GM18498 (cell line): ENCODE measurements at regions not wholly inside any gene's neighbourhood (a gene's known extent, or its start where the extent isn't known, plus 50 kb on each side); places are given as distances from the start of the nearest gene placed in this dataset.

Experiments
- ATAC-seq: cut with Tn5 transposase; IDR thresholded peaks from one replicate; pipeline ENCODE4 v1.9.1; 2021; ENCODE audit warnings: mild to moderate bottlenecking, moderate library complexity; ENCODE audit not compliant: unreplicated experiment

DNA sequence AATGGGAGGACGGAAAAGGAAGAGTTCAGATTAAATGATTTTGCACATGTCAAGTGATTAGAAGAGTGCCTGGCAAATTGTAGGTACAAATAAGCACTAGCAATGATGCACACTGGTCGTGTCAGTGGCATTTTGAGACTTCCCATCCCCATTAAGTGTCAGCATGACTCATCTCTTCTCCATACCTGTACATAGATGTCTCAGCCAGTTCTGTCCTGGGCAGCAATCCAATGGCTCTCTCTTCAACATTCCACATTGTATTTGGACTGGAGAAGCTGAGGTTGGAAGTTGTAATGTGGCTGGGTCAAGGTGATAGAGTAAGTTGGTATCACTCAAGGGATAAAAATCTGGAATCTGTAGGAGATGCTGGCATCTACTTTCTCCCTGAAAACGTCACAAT lies 742.7 kb downstream of the VRK1 start:
- ATAC-seq = no peak

- no peak for ATAC-seq
Measured at GRCh38 chr14:97543221-97543620, 746.0 kb downstream of the VRK1 start.

GRCh38 chr14:97543816-97544215 lies 746.6 kb downstream of the VRK1 start:
- ATAC-seq = no peak

DNA sequence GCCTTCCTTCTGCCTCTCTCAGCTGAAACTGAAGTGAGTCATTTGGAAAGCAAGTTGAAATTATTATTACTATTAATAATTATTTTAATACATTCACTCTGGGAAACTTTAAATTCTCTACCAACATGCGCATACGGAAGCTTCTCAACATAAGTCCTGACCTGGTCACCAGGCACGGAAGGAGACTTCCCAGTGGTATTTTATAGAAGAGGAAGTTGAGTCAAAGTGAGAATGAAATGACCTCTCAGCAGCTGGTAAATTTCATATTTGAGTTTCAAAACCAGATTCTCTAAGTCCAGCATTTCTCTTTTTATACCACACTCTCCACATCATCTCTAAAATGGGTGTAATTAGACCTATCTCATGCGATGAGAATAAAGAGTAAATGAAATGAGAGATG lies 747.4 kb downstream of the VRK1 start:
- ATAC-seq = no peak

DNA sequence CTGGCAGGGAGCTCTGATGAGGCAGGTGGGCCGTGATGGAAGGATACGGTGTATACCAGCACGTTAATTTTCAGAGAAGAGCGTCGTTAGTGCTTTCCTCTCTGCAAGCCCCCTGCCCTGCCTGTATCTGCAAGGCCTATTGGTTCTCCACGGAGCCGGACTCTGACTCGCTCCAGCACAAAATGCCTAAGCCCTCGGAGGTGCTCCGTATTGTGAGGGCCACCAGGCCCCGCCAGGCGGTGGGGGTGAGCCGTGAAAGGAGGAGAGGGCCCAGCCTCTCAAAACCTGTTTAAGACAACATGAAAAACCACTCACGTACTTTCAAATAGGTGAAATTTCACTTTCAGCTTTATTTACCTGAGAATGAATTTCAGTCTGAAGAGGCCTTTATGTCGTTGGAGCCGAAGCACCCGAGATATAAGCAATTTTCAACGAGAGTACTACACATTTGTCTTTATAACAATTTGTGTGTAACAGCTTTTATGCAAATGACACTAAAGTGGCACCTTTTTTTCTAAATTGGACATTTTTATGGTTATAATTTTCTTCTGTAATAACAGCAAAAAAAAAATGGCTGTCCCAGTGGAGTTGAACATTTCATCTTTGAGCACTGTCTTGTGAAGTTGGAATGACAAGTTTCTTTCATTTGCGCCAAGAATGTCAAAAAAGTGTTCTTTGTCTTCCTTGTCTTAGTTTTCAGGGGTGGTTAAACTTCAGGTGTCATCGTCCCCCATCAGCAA lies 749.5 kb downstream of the VRK1 start:
- no peak for ATAC-seq

GRCh38 chr14:97550463-97550862 lies 753.3 kb downstream of the VRK1 start:
- no peak for ATAC-seq

- ATAC-seq = no peak
Measured at GRCh38 chr14:97554597-97554996, 757.4 kb downstream of the VRK1 start.

DNA sequence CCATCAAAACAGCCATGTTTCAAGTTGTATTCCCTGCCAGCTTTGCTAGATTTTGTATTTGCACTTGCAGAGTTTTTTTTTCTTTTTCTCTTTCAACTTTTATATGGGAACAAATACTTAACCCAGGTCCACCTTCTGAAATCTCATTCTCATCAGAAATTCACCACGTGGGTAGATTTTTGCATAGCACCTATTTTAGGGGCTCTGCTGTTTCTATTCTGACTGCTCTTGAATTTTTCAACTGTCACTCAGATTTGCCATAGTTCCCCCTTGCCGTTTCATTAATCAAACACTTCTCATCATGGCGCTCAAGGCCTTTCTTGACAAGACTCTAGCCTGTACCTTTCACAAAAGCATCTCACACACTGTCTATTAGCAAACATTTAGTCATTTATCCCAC lies 767.2 kb downstream of the VRK1 start:
- ATAC-seq = no peak

DNA sequence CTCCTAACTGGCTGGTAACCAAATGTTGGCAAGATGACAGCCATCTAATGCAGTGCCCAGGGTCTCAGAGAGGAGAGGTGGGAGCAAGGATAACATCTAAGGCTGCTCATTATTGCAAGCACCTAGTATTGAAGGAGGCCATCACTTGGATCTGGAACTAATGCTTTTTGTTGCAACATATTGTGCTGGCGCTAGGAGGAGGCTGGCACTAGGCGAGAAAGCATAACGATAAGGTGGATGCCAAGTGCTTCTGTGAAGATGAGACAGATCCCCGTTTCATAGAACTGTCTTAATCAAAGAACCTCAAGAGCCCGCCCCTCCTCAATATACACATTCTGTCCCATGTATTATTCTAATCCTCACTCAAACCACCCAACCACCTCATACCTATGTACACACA lies 774.0 kb downstream of the VRK1 start:
- no peak for ATAC-seq

- ATAC-seq = no peak
Measured at GRCh38 chr14:97571866-97572555, 774.8 kb downstream of the VRK1 start.

DNA sequence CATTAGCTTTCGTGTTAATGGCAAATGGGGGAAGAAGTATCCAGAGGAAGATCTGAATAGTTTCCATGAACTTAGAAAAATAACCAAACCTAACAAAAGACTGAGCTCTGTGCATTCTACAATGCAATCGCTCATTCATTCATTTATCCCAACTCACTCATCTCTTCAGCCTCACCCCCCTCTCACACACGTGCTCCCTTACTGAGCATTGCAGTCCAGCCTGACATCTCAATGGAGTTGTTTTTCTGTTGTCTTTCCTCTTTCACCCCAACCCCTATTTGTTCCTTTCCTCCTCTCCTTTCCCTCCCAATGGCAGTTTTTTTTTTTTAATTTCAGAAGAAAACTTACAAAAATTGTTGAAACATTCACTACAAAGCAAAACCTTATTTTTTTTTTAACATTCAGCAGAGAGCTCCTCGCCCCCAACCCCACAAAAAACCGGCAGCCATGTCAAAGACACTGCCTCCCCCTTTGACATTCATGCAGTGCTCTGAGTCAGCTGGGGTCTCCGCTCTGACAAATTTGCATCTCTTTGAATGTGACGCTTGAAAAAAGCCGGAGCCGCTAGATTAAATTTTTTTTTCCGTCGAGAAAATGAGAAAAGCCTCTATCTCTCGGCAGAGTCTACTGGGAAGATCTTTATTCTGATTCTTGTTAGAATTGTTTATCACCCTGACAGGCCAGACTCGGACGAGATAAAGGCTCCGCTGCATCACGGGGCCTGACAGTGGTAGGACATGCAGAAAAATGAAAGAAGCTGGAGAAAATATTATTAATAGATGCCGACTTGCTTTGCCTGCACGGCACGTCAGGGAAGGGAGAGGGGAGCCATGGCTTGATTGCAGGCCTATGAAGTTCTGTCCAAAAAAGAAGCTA lies 775.6 kb downstream of the VRK1 start:
- ATAC-seq = no peak

- no peak for ATAC-seq
Measured at GRCh38 chr14:97575677-97576076, 778.5 kb downstream of the VRK1 start.

- no peak for ATAC-seq
Measured at GRCh38 chr14:97578982-97579548, 781.9 kb downstream of the VRK1 start.

DNA sequence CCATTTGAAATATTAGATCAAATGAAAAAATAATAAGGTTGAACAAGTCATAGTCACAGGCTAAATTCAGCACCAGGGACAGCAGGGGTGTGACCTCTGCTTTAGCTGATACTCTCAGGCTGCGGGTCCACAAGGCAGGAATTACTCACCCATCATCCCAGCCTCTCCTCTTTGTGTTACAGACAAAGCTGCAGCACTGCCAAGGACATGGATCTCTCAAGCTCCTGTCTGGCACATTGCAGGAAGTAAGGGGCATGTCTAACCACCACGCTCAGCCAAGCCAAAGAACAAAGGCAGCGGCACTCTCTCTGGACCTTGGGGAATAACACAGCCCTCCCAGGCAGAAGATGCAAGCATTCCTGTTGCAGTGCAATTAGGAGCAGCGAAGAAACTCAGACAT lies 783.8 kb downstream of the VRK1 start:
- no peak for ATAC-seq

- ATAC-seq = no peak
Measured at GRCh38 chr14:97582022-97582421, 784.8 kb downstream of the VRK1 start.

DNA sequence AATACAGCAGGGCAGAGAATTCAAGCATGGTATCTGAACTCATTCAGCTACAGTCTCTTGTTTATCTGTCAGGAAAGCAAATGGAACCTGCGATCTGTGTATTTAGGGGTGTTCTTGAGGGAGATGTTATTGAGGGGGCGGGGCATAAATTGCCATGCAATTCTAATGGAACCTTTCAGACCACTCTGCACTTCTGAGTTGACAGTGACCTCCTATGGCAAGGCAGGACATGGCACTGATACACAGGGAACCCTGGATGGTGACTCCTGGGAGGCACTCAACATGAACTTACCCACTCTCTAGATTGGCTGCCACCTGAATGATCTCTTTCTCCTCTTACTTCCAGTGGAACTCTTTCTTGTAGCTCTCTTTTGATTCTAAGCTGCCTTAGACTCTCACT lies 787.3 kb downstream of the VRK1 start:
- no peak for ATAC-seq

DNA sequence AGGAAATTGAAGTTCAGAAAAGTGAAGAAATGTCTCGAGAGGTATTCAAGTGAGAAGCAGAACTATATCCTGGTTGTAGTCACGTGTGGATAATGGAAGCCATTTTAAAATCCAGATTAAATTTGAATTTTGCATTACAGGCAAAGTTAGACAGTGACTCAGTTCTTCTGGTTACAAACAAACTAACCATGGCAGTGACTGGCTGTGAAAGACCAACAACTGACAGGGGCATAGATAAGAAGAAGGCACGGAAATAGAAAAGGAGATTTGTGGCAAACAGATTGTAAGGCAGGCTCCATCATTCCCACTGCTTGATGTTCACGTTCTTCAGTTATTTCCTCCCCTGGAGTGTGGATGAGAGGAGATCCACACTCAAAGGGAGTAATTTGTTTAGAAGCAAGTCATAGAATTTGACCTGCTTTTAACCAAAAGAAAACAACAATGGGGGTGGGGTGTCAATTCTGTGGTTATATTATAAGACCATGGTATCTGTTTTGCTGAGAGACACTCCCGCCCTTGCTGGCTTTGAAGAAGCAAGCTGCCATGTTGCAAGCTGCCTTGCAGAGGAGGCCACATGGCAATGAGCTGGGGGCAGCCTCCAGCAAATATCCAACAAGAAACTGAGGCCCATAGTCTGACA lies 795.3 kb downstream of the VRK1 start:
- no peak for ATAC-seq

DNA sequence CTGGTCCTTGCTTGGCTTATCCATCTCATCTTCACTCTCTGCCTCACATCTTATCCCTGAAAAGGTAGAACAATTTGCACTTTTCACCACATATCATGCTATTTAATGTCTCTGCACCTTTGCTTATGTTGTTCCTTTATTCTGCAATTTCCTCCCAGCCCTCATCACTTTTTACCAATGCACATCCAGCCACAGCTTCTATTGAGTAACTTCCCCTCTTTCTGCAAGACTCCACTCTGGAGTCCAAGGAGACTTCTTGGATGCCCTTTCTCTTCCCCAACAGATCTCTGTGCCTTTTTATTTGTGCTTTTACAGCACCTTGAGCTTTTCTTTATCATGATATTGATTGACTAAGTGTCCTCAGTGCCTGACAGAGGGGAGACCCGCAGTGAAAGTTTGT lies 797.1 kb downstream of the VRK1 start:
- ATAC-seq = no peak

DNA sequence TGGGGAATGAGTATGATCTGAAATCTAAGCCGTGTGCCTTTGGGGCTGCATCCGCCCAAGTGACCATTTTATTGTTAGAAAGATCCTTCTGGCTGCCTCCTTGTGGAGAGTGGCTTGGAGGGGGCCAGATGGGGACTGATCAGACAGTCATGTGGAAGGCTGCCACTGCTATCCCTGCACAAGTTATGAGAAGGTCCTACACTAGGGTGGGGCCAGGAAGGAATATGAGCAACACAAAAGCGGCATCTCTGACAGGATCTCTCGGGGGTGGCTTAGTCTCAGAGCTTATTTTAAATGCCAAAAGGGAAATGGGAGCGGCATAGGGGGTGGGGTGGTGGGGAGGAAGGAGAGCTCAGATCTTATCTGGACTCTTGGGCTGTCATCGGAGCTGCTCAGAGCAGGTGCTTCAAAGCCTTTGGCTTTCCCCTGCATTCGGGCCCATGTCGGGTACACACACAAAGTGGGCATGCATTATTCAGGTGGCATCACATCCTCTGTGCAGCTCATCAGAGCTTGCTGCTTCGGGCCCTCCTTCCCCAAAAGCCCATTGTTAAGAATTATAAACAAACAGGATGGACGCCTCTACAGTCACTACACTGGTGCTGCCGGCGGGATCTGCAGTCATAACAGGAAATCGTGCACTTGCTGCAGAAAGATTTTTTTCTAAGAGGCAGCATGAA lies 805.4 kb downstream of the VRK1 start:
- ATAC-seq = no peak

DNA sequence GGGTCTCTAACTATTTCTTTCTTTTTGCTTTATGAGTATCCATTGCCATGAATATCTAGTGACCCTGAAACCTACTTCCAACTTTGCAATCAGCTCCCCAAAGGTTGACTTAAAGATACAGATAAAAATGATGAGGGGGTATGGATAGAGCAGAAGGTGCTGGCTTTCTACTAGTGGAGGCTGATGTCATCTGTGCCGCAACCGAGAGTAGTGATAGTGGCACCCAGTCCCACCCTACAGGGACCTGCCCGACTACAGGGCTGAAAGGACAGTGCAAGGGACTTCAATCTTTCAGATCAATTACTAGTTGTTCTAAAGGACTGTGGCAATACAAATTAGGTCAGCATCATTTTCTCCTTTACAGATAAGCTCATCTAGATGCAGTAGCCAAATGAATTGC lies 806.0 kb downstream of the VRK1 start:
- no peak for ATAC-seq
